Chondrocyte (in vitro differentiated cells): ENCODE measurements at regions not wholly inside any gene's neighbourhood (a gene's known extent, or its start where the extent isn't known, plus 50 kb on each side); places are given as distances from the start of the nearest gene placed in this dataset.

Source experiments
- DNase-seq: peaks from one replicate; pipeline ENCODE4 v3.0.0; 2021; ENCODE audit warnings: mixed read lengths, low spot score
- H3K27ac Mint-ChIP-seq: one replicate; pipeline ENCODE4 v1.8.0; 2021; ENCODE audit warnings: mild to moderate bottlenecking, moderate library complexity, mixed read lengths; ENCODE audit not compliant: unreplicated experiment
- H3K27me3 Mint-ChIP-seq: 2 replicates; pipeline ENCODE4 v1.8.0; 2021; ENCODE audit warnings: low read depth, mixed read lengths
- H3K36me3 Mint-ChIP-seq: 2 replicates; pipeline ENCODE4 v1.8.0; 2021; ENCODE audit warnings: low read depth, mixed read lengths
- H3K4me1 Mint-ChIP-seq: 2 replicates; pipeline ENCODE4 v1.8.0; 2021; ENCODE audit warnings: low read depth, mild to moderate bottlenecking, mixed read lengths
- H3K4me3 Mint-ChIP-seq: one replicate; pipeline ENCODE4 v1.8.0; 2021; ENCODE audit warnings: mild to moderate bottlenecking, moderate library complexity, mixed read lengths; ENCODE audit not compliant: unreplicated experiment
- H3K9me3 Mint-ChIP-seq: 2 replicates; pipeline ENCODE4 v1.8.0; 2021; ENCODE audit warnings: low read depth, mixed read lengths
- CTCF ChIP-seq: fragments of 200-600 bp; sonication (generic); IDR thresholded peaks from 2 replicates; pipeline ENCODE4 v1.5.0; 2021; ENCODE audit warnings: antibody characterized with exemption, mild to moderate bottlenecking, moderate library complexity

GRCh38 chr3:22189616-22190015 is 438.6 kb upstream of the ZNF385D start:
- H3K27ac Mint-ChIP-seq, result no peak overlapping the region
- H3K9me3 Mint-ChIP-seq, result no peaks in the 10 kb centered on the region
- DNase-seq, result no peak
- no peaks in the 10 kb centered on the region for H3K4me1 Mint-ChIP-seq
- TF ChIP-seq CTCF, result no peak
- no peak overlapping the region for H3K4me3 Mint-ChIP-seq
- H3K27me3 Mint-ChIP-seq, result peaks cover 4% of the 10 kb centered on the region
- no peaks in the 10 kb centered on the region for H3K36me3 Mint-ChIP-seq

- Mint-ChIP-seq H3K27me3 (no peaks in the 10 kb centered on the region), H3K36me3 (no peaks in the 10 kb centered on the region), H3K9me3 (no peaks in the 10 kb centered on the region), H3K4me1 (no peaks in the 10 kb centered on the region), H3K27ac (no peak overlapping the region), H3K4me3 (no peak overlapping the region)
- no peak for TF ChIP-seq CTCF
- DNase-seq, result no peak
Measured at GRCh38 chr3:22199095-22199494, 448.1 kb upstream of the ZNF385D start.

GRCh38 chr3:22208844-22209243 is 457.8 kb upstream of the ZNF385D start:
- Mint-ChIP-seq H3K4me1 (no peaks in the 10 kb centered on the region), H3K4me3 (no peak overlapping the region), H3K36me3 (no peaks in the 10 kb centered on the region), H3K9me3 (peaks cover 3% of the 10 kb centered on the region), H3K27ac (no peak overlapping the region), H3K27me3 (peaks cover 16% of the 10 kb centered on the region)
- TF ChIP-seq CTCF, result no peak
- DNase-seq, result no peak

GRCh38 chr3:22209578-22209977 is 458.6 kb upstream of the ZNF385D start:
- H3K27ac Mint-ChIP-seq, result no peak overlapping the region
- H3K4me3 Mint-ChIP-seq, result no peak overlapping the region
- H3K9me3 Mint-ChIP-seq, result peaks cover 1% of the 10 kb centered on the region
- H3K27me3 Mint-ChIP-seq, result peaks cover 14% of the 10 kb centered on the region
- H3K36me3 Mint-ChIP-seq, result no peaks in the 10 kb centered on the region
- TF ChIP-seq CTCF, result no peak
- no peak for DNase-seq
- H3K4me1 Mint-ChIP-seq, result no peaks in the 10 kb centered on the region

- DNase-seq, result no peak
- no peak overlapping the region for H3K4me3 Mint-ChIP-seq
- peaks cover 16% of the 10 kb centered on the region for H3K27me3 Mint-ChIP-seq
- no peak for TF ChIP-seq CTCF
- H3K27ac Mint-ChIP-seq, result no peak overlapping the region
- no peaks in the 10 kb centered on the region for H3K36me3 Mint-ChIP-seq
- no peaks in the 10 kb centered on the region for H3K4me1 Mint-ChIP-seq
- no peaks in the 10 kb centered on the region for H3K9me3 Mint-ChIP-seq
Measured at GRCh38 chr3:22210693-22211092, 459.7 kb upstream of the ZNF385D start.
